OCI-LY3 (cell line): ENCODE measurements at regions not wholly inside any gene's neighbourhood (a gene's known extent, or its start where the extent isn't known, plus 50 kb on each side); places are given as distances from the start of the nearest gene placed in this dataset.

Source experiments
- H2AFZ ChIP-seq: fragments of 200-600, 300-600 bp; shearing (Covaris generic); 2 replicates; pipeline ENCODE4 v1.6.0; 2014; ENCODE audit warnings: antibody characterized with exemption, low read depth, low read length
- H3K27ac ChIP-seq: fragments of 200-600, 300-600 bp; sonication (generic); 2 replicates; pipeline ENCODE4 v1.5.1; 2014; ENCODE audit warnings: mild to moderate bottlenecking, low read length, moderate library complexity, mixed read lengths
- H3K27me3 ChIP-seq: fragments of 200-600, 300-600 bp; sonication (generic); 2 replicates; pipeline ENCODE4 v1.6.1; 2014; ENCODE audit warnings: low read depth, low read length, mixed read lengths
- H3K36me3 ChIP-seq: fragments of 200-600, 300-600 bp; sonication (generic); replicated peaks from 2 replicates; pipeline ENCODE3; 2014; ENCODE audit warnings: low read depth, low read length, mixed read lengths
- H3K4me1 ChIP-seq: fragments of 300-600, 200-600 bp; sonication (generic); 2 replicates; pipeline ENCODE4 v1.6.1; 2014; ENCODE audit warnings: low read length, mixed read lengths
- H3K4me2 ChIP-seq: fragments of 200-600, 300-600 bp; sonication (generic); 2 replicates; pipeline ENCODE4 v1.6.1; 2014; ENCODE audit warnings: low read length, mixed read lengths
- H3K4me3 ChIP-seq: fragments of 300-600, 200-600 bp; sonication (generic); 2 replicates; pipeline ENCODE4 v1.5.1; 2014; ENCODE audit warnings: antibody characterized with exemption, mild to moderate bottlenecking, low read length, moderate library complexity
- H3K79me2 ChIP-seq: fragments of 300-600, 200-600 bp; shearing (Covaris generic); 2 replicates; pipeline ENCODE4 v1.6.1; 2014; ENCODE audit warnings: mild to moderate bottlenecking, low read length, mixed read lengths
- H3K9ac ChIP-seq: fragments of 300-600, 200-600 bp; shearing (Covaris generic); 2 replicates; pipeline ENCODE4 v1.6.0; 2014; ENCODE audit warnings: mild to moderate bottlenecking, low read length, moderate library complexity
- H3K9me3 ChIP-seq: fragments of 200-600, 300-600 bp; shearing (Covaris generic); 2 replicates; pipeline ENCODE4 v1.6.1; 2014; ENCODE audit warnings: low read length, mixed read lengths; ENCODE audit not compliant: insufficient read depth
- H4K20me1 ChIP-seq: fragments of 200-600, 300-600 bp; sonication (generic); 2 replicates; pipeline ENCODE4 v1.6.1; 2016; ENCODE audit warnings: low read length, mixed read lengths; ENCODE audit not compliant: insufficient read depth
- EZH2phosphoT487 ChIP-seq: fragments of 200-600 bp; shearing (Covaris generic); IDR thresholded peaks from 2 replicates; pipeline ENCODE4 v1.6.1; 2018; ENCODE audit warnings: antibody characterized with exemption, mixed run types, low read depth
- TF ChIP-seq, protein P1 (sequence below): fragments of 200-600, 300-600 bp; sonication (generic); IDR thresholded peaks from 2 replicates; pipeline ENCODE4 v1.5.1; 2014; ENCODE audit warnings: antibody characterized with exemption, low read length, low read depth

DNA sequence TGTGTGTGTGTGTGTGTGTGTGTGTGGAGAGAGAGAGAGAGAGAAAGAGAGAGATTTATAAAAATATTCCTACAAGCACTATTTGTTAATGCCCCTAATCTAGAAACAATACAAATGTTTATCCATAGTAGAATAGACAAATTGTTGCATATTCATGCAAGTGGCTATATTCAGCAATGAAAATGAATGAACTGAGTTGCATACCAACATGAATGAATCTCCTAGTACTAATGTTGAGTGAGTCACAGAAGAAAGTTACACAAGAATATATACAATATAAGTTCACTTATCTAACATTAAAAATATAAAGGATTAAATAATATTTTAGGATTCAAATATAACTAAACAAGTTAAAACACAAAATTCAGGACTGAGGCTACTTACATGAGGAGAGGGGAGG lies 456.8 kb upstream of the AMOT start:
- Histone ChIP-seq H4K20me1 (no peaks in the 10 kb centered on the region), H3K27ac (no peak overlapping the region), H3K27me3 (no peaks in the 10 kb centered on the region), H3K4me2 (no peak overlapping the region), H3K9me3 (no peaks in the 10 kb centered on the region), H3K79me2 (no peaks in the 10 kb centered on the region), H2AFZ (no peak overlapping the region), H3K4me1 (no peaks in the 10 kb centered on the region), H3K36me3 (no peaks in the 10 kb centered on the region), H3K4me3 (no peak overlapping the region), H3K9ac (no peak overlapping the region)
- TF ChIP-seq, protein P1, sequence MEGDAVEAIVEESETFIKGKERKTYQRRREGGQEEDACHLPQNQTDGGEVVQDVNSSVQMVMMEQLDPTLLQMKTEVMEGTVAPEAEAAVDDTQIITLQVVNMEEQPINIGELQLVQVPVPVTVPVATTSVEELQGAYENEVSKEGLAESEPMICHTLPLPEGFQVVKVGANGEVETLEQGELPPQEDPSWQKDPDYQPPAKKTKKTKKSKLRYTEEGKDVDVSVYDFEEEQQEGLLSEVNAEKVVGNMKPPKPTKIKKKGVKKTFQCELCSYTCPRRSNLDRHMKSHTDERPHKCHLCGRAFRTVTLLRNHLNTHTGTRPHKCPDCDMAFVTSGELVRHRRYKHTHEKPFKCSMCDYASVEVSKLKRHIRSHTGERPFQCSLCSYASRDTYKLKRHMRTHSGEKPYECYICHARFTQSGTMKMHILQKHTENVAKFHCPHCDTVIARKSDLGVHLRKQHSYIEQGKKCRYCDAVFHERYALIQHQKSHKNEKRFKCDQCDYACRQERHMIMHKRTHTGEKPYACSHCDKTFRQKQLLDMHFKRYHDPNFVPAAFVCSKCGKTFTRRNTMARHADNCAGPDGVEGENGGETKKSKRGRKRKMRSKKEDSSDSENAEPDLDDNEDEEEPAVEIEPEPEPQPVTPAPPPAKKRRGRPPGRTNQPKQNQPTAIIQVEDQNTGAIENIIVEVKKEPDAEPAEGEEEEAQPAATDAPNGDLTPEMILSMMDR = no peak

DNA sequence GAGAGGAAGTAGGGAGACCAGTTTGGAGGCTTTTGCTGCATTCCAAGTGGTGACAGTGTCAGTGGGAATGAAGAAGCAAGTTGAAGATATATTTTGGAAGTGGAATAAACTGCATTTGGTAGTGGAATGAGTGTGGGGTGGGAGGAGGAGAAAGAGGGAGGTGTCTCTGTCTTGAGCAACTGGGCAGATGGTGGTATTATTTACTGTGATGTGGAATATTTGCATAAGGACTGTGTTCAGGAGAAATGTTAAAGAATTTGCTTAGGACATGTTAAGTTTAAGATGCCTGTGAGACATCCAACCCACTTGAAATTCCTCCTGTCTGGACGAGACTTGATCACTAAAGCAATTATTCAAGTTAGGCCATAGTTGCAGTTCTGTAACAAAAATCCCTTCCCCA lies 448.9 kb upstream of the AMOT start:
- no peak overlapping the region for H3K27ac ChIP-seq
- no peaks in the 10 kb centered on the region for H4K20me1 ChIP-seq
- no peaks in the 10 kb centered on the region for H3K27me3 ChIP-seq

DNA sequence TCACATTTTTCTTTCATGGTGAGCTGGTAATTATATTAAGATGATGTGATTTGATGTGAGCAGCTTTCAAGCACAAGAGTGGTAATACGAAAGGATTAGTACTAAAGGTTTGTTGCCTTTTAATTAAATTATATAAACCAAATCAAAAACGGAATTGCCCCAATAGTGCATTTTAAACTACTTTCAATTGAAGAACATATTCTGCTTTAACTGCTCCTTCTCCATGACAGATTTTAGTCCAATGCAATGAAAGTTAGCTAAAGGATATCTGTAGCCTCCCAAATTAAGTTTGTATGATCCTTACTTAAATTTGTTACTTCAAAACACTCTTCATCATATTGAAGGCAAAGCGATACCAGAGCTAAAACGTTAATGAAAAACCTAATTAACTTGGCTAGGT lies 447.1 kb upstream of the AMOT start:
- Histone ChIP-seq H3K9me3 (no peaks in the 10 kb centered on the region), H3K79me2 (no peaks in the 10 kb centered on the region), H4K20me1 (no peaks in the 10 kb centered on the region), H3K9ac (no peak overlapping the region), H3K4me1 (no peaks in the 10 kb centered on the region), H3K4me2 (no peak overlapping the region), H2AFZ (no peak overlapping the region), H3K36me3 (no peaks in the 10 kb centered on the region), H3K27ac (no peak overlapping the region), H3K27me3 (no peaks in the 10 kb centered on the region), H3K4me3 (no peak overlapping the region)
- TF ChIP-seq, protein P1 = no peak
- TF ChIP-seq EZH2phosphoT487 = no peak

More for the DNA sequence above, 448.9 kb upstream of the AMOT start:
- no peaks in the 10 kb centered on the region for H3K9me3 ChIP-seq
- no peak overlapping the region for H3K9ac ChIP-seq
- no peaks in the 10 kb centered on the region for H3K36me3 ChIP-seq
- no peak overlapping the region for H3K4me2 ChIP-seq
- H2AFZ ChIP-seq = no peak overlapping the region
- H3K79me2 ChIP-seq = no peaks in the 10 kb centered on the region
- TF ChIP-seq, protein P1 = no peak
- no peak for TF ChIP-seq EZH2phosphoT487
- H3K4me3 ChIP-seq = no peak overlapping the region
- H3K4me1 ChIP-seq = no peaks in the 10 kb centered on the region

DNA sequence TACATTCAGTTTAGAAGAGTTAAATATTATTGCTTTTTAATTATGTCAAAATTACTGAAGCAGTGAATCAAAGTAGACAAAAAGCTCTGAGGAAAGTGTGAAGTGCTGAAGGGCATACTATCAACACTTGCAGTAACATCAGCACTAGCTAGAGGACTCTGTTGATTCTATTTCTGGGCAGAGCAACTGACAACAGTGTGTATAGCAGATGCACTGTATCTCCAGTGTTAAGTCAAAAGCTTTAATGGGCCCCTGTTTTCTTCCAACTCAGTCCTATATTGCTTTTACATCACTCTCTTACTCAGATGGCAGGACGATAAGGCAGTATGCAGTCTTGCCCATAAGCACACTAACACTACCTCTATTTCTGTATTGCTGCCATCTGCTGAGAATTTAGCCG lies 435.2 kb upstream of the AMOT start:
- H3K27me3 ChIP-seq = no peaks in the 10 kb centered on the region
- no peaks in the 10 kb centered on the region for H3K36me3 ChIP-seq
- no peak overlapping the region for H3K4me3 ChIP-seq
- no peak overlapping the region for H3K9ac ChIP-seq
- no peak overlapping the region for H3K27ac ChIP-seq
- H4K20me1 ChIP-seq = no peaks in the 10 kb centered on the region
- no peak overlapping the region for H2AFZ ChIP-seq
- TF ChIP-seq, protein P1 = no peak
- TF ChIP-seq EZH2phosphoT487 = no peak
- H3K4me1 ChIP-seq = no peaks in the 10 kb centered on the region
- H3K9me3 ChIP-seq = no peaks in the 10 kb centered on the region
- H3K79me2 ChIP-seq = no peaks in the 10 kb centered on the region
- H3K4me2 ChIP-seq = no peak overlapping the region
